AG09309 (cell line): ENCODE measurements at regions not wholly inside any gene's neighbourhood (a gene's known extent, or its start where the extent isn't known, plus 50 kb on each side); places are given as distances from the start of the nearest gene placed in this dataset.

ENCODE experiments used
- DNase-seq: peaks from one replicate; pipeline ENCODE4 v3.0.0-alpha.2; 2010; ENCODE audit warnings: low read depth
- H3K4me3 ChIP-seq: 2 replicates; pipeline ENCODE4 v1.5.1; 2011; ENCODE audit warnings: mild to moderate bottlenecking, low read depth, low read length, moderate library complexity; ENCODE audit not compliant: control insufficient read depth
- TF ChIP-seq, protein P1 (sequence below): IDR thresholded peaks from 2 replicates; pipeline ENCODE4 v1.5.1; 2011; ENCODE audit warnings: mild to moderate bottlenecking, low read depth, low read length, inconsistent platforms; ENCODE audit not compliant: insufficient read depth, control insufficient read depth; ENCODE audit errors: missing control alignments

DNA sequence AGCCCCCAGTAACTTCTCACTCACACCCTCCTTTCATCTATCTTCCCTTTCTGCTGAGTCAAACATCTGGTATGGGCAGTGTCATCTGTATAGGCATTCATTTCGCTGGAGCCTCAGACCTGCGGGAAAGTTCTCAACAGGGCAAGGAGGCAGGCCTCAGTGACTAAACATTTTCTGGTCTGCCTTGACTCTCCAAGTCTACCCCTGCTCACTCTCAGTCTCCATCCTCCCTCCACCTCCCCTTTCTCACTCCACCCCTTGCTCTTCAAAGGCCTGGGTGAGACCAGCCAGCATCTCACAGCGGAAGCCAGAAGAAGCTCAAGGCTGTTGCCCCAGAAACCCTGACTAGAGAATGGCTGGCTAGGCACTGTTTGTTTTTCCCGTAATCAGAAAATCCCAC is 105.0 kb upstream of the BEND6 start:
- TF ChIP-seq, protein P1, sequence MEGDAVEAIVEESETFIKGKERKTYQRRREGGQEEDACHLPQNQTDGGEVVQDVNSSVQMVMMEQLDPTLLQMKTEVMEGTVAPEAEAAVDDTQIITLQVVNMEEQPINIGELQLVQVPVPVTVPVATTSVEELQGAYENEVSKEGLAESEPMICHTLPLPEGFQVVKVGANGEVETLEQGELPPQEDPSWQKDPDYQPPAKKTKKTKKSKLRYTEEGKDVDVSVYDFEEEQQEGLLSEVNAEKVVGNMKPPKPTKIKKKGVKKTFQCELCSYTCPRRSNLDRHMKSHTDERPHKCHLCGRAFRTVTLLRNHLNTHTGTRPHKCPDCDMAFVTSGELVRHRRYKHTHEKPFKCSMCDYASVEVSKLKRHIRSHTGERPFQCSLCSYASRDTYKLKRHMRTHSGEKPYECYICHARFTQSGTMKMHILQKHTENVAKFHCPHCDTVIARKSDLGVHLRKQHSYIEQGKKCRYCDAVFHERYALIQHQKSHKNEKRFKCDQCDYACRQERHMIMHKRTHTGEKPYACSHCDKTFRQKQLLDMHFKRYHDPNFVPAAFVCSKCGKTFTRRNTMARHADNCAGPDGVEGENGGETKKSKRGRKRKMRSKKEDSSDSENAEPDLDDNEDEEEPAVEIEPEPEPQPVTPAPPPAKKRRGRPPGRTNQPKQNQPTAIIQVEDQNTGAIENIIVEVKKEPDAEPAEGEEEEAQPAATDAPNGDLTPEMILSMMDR = no peak
- DNase-seq = no peak
- peak overlapping the region; percentile 9 for H3K4me3 ChIP-seq

DNA sequence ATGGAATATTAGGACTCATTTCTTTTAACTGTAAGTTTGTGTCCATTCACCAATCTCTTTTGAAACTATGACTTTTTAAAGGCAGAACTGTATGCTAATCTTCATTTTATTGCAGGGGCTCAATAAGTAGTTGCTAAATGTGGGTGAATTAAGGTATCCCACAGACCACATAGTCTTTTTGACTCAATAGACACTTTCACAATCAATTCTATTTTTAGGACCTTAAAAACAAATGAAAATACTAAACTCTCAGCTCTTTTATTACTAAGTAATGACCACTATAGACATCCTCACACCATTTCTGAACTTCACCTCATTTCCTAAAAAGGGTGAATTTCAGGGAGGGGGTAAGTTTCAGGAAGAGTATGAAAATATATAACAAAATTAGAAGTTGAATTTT is 106.8 kb upstream of the BEND6 start:
- H3K4me3 ChIP-seq = no peak overlapping the region
- TF ChIP-seq, protein P1 = no peak
- DNase-seq = no peak

GRCh38 chr6:56845032-56845431 is 109.9 kb upstream of the BEND6 start:
- H3K4me3 ChIP-seq = no peak overlapping the region
- TF ChIP-seq, protein P1 = no peak
- DNase-seq = no peak

GRCh38 chr6:56843476-56844349 is 111.2 kb upstream of the BEND6 start:
- TF ChIP-seq, protein P1 = peak; percentile 66
- no peak for DNase-seq
- peak overlapping the region; percentile 77 for H3K4me3 ChIP-seq

- TF ChIP-seq, protein P1 = no peak
- DNase-seq = no peak
- peak overlapping the region; percentile 77 for H3K4me3 ChIP-seq
These were observed 112.0 kb upstream of the BEND6 start for GRCh38 chr6:56842686-56843475.

- peak overlapping the region; percentile 77 for H3K4me3 ChIP-seq
- TF ChIP-seq, protein P1 = no peak
- DNase-seq = no peak
These were observed 113.2 kb upstream of the BEND6 start for GRCh38 chr6:56841751-56842150.
